K562 (cell line): ENCODE measurements at regions not wholly inside any gene's neighbourhood (a gene's known extent, or its start where the extent isn't known, plus 50 kb on each side); places are given as distances from the start of the nearest gene placed in this dataset.

Experiments
- ATAC-seq: fragments of 200-7000 bp; cut with Tn5 transposase; 3 replicates; pipeline ENCODE4 v1.9.1; 2020; ENCODE audit warnings: moderate library complexity
- BruUV-seq: library from RNA; stranded (reverse); fragments of 400-500 nt; replicated peaks from 2 replicates; lab custom pipeline; 2021; lab: Mats Ljungman, UMichigan
- CTCF ChIA-PET: fragments of 300-600 bp; formaldehyde crosslinking; extraction: SDS; loops from one replicate; lab custom pipeline; 2021; ENCODE audit warnings: low intra/inter-chr PET ratio; lab: Yijun Ruan, JAX
- POLR2A ChIA-PET: fragments of 300-600, 350-650 bp; sonication (Branson Sonifier 250); formaldehyde crosslinking; extraction: SDS; loops from one replicate; lab custom pipeline; 2021; ENCODE audit warnings: antibody characterized with exemption, inconsistent platforms; lab: Yijun Ruan, JAX
- DNase-seq, 4 experiments: peaks; one replicate each; pipeline versions ENCODE4 v3.0.0 to v3.0.0-alpha.2; 2011 to 2018; ENCODE audit warnings: low spot score in 3 of 4, mixed read lengths in 3 of 4; ENCODE audit errors: extremely low read depth in 1 of 4
- FAIRE-seq: peaks from 2 replicates; lab custom pipeline; 2011; peaks lifted over from hg19 to GRCh38; lab: Jason Lieb, UNC
- H2AFZ ChIP-seq: 2 replicates; pipeline ENCODE4 v1.6.0; 2011; ENCODE audit warnings: low read depth, low read length, control low read depth, inconsistent platforms
- H3K27ac ChIP-seq: fragments of 200-600 bp; 3 replicates; pipeline ENCODE4 v1.8.0; 2011; ENCODE audit warnings: low read depth, mild to moderate bottlenecking, control low read depth, inconsistent platforms, low read length, moderate library complexity, mixed read lengths; ENCODE audit errors: extremely low read depth
- H3K27me3 ChIP-seq, 2 experiments: fragments of 300-600 bp in 1 of 2; 2 replicates in 1 of 2; 3 replicates in 1 of 2; pipeline versions ENCODE4 v1.6.0 to v1.8.0; 2011; ENCODE audit warnings: inconsistent platforms in 2 of 2, low read length in 2 of 2, mild to moderate bottlenecking in 1 of 2, mixed read lengths in 1 of 2, moderate library complexity in 1 of 2; ENCODE audit not compliant: control insufficient read depth in 2 of 2, insufficient read depth in 2 of 2
- H3K36me3 ChIP-seq: fragments of 300-600 bp; 3 replicates; pipeline ENCODE4 v1.8.0; 2011; ENCODE audit warnings: mild to moderate bottlenecking, low read length, inconsistent platforms; ENCODE audit not compliant: control insufficient read depth, insufficient read depth
- H3K4me1 ChIP-seq, 2 experiments: fragments of 200-600 bp in 1 of 2; replicated peaks in 1 of 2; 2 replicates in 1 of 2; 3 replicates in 1 of 2; pipeline versions ENCODE4 v1.5.1 to v1.8.0; 2011; ENCODE audit warnings: inconsistent platforms in 2 of 2, low read length in 2 of 2, mild to moderate bottlenecking in 1 of 2, mixed read lengths in 1 of 2, moderate library complexity in 1 of 2; ENCODE audit not compliant: control insufficient read depth in 2 of 2, insufficient read depth in 2 of 2
- H3K4me2 ChIP-seq: 2 replicates; pipeline ENCODE4 v1.6.1; 2011; ENCODE audit warnings: low read length, control low read depth, inconsistent platforms, mixed read lengths; ENCODE audit not compliant: insufficient read depth
- H3K4me3 ChIP-seq: fragments of 200-600 bp; sonication (generic), shearing (Covaris generic); 2 replicates; pipeline ENCODE4 v1.5.1; 2016; ENCODE audit warnings: control low read depth, inconsistent platforms
- H3K79me2 ChIP-seq: fragments of 200-600 bp; 3 replicates; pipeline ENCODE4 v1.8.0; 2011; ENCODE audit warnings: low read length, inconsistent platforms; ENCODE audit not compliant: control insufficient read depth, insufficient read depth
- H3K9ac ChIP-seq, 2 experiments: 2 replicates each; pipeline versions ENCODE4 v1.6.0 to v1.6.1; 2011; ENCODE audit warnings: low read depth in 2 of 2, low read length in 2 of 2, control low read depth in 1 of 2, inconsistent platforms in 1 of 2, mild to moderate bottlenecking in 1 of 2, mixed read lengths in 1 of 2; ENCODE audit not compliant: insufficient read depth in 1 of 2
- H3K9me1 ChIP-seq: one replicate; pipeline ENCODE4 v1.6.0; 2011; ENCODE audit warnings: inconsistent platforms, mild to moderate bottlenecking, low read length, moderate library complexity; ENCODE audit not compliant: control insufficient read depth, insufficient read depth
- H3K9me3 ChIP-seq: replicated peaks from 2 replicates; pipeline ENCODE4 v1.5.1; 2011; ENCODE audit warnings: low read depth, low read length, inconsistent platforms; ENCODE audit not compliant: control insufficient read depth, insufficient read depth
- H4K20me1 ChIP-seq: replicated peaks from 2 replicates; pipeline ENCODE4 v1.6.1; 2011; ENCODE audit warnings: low read length, inconsistent platforms, mixed read lengths; ENCODE audit not compliant: control insufficient read depth, insufficient read depth
- ATF1 ChIP-seq, 2 experiments: fragments of 450-650 bp in 1 of 2; IDR thresholded peaks; 2 replicates each; pipeline ENCODE4 v1.6.1; 2016; ENCODE audit warnings: missing compliant biosample characterization in 1 of 2, missing genetic modification characterization in 1 of 2
- C11orf30 ChIP-seq: fragments of 450-650 bp; IDR thresholded peaks from 2 replicates; pipeline ENCODE4 v1.6.1; 2016; ENCODE audit warnings: low read depth, mild to moderate bottlenecking
- CBFA2T2 ChIP-seq: fragments of 450-650 bp; conservative IDR thresholded peaks from 2 replicates; pipeline ENCODE4 v1.6.1; 2017; ENCODE audit warnings: mild to moderate bottlenecking
- CUX1 ChIP-seq: fragments of 200-800 bp; sonication (Bioruptor generic); IDR thresholded peaks from 2 replicates; pipeline ENCODE4 v1.6.1; 2016; ENCODE audit warnings: missing genetic modification characterization, missing compliant biosample characterization
- ELF1 ChIP-seq: fragments of 200-800 bp; sonication (Bioruptor generic); IDR thresholded peaks from 2 replicates; pipeline ENCODE4 v1.6.1; 2016; ENCODE audit warnings: missing genetic modification characterization, missing compliant biosample characterization
- FUS ChIP-seq: fragments of 200-400 bp; formaldehyde crosslinking; optimal IDR thresholded peaks from 2 replicates; pipeline ENCODE3; 2017; ENCODE audit warnings: low read depth, low read length
- MAFF ChIP-seq: IDR thresholded peaks from 2 replicates; pipeline ENCODE4 v1.6.1; 2012; ENCODE audit warnings: low read length, improper control_type of control experiment
- MAFG ChIP-seq: fragments of 450-650 bp; conservative IDR thresholded peaks from 2 replicates; pipeline ENCODE4 v1.6.1; 2016; ENCODE audit warnings: missing genetic modification characterization, missing compliant biosample characterization
- MAFK ChIP-seq: IDR thresholded peaks from 2 replicates; pipeline ENCODE4 v1.6.1; 2011; ENCODE audit warnings: low read length, improper control_type of control experiment
- NR3C1 ChIP-seq: sonication (generic); formaldehyde crosslinking; IDR thresholded peaks from 2 replicates; pipeline ENCODE4 v1.8.1; 2022; ENCODE audit warnings: missing genetic modification reagents
- PHB ChIP-seq: fragments of 250-450 bp; sonication (Bioruptor Pico); IDR thresholded peaks from 2 replicates; pipeline ENCODE4 v1.5.0; 2021
- RAD51 ChIP-seq: fragments of 450-650 bp; IDR thresholded peaks from 2 replicates; pipeline ENCODE4 v1.7.1; 2016; ENCODE audit warnings: low read depth, mild to moderate bottlenecking, borderline replicate concordance
- RB1 ChIP-seq: fragments of 450-650 bp; IDR thresholded peaks from 2 replicates; pipeline ENCODE4 v1.6.1; 2017; ENCODE audit warnings: low read depth, mild to moderate bottlenecking
- SNAPC5 ChIP-seq: fragments of 250-450 bp; sonication (Bioruptor Pico); IDR thresholded peaks from 2 replicates; pipeline ENCODE4 v1.8.0; 2021; ENCODE audit warnings: moderate library complexity, mild to moderate bottlenecking, inconsistent platforms
- TCF7L2 ChIP-seq: fragments of 150-350 bp; IDR thresholded peaks from 2 replicates; pipeline ENCODE4 v1.6.1; 2016; ENCODE audit warnings: low read depth, mild to moderate bottlenecking, low read length, moderate library complexity
- XRCC4 ChIP-seq: IDR thresholded peaks from one replicate; pipeline ENCODE4 v1.6.1; 2011; ENCODE audit not compliant: insufficient read depth, insufficient read length; ENCODE audit errors: extremely low read depth
- ZNF263 ChIP-seq: sonication (generic); formaldehyde crosslinking; IDR thresholded peaks from 2 replicates; pipeline ENCODE4 v1.8.0; 2022; ENCODE audit warnings: mild to moderate bottlenecking, missing genetic modification reagents, borderline replicate concordance
- ZNF316 ChIP-seq: fragments of 450-650 bp; IDR thresholded peaks from 2 replicates; pipeline ENCODE4 v1.6.1; 2016
- ZNF639 ChIP-seq, 2 experiments: fragments of 200-800 bp in 1 of 2; sonication (Bioruptor generic) in 1 of 2; sonication (generic) in 1 of 2; formaldehyde crosslinking in 1 of 2; IDR thresholded peaks in 1 of 2; conservative IDR thresholded peaks in 1 of 2; 2 replicates each; pipeline versions ENCODE4 v1.5.0 to v1.6.1; 2016 to 2020; ENCODE audit warnings: missing compliant biosample characterization in 1 of 2, missing genetic modification characterization in 1 of 2, missing genetic modification reagents in 1 of 2
- ZNF77 ChIP-seq: fragments of 250-450 bp; sonication (Bioruptor Pico); IDR thresholded peaks from 2 replicates; pipeline ENCODE4 v1.5.0; 2020
- WGBS: fragments of 100-300 bp; shearing (Covaris generic); methylation state at CpG from one replicate; pipeline ENCODE4 v1.1.6; 2016; ENCODE audit warnings: low coverage, mixed read lengths; ENCODE audit not compliant: insufficient coverage; ENCODE audit errors: missing lambda C conversion rate; 5-methylcytosine and 5-hydroxymethylcytosine counted together
- in situ Hi-C: fragments of 300-500 bp; cut with MboI; formaldehyde crosslinking; loops from 4 replicates; pipeline ENCODE4 v1.15.0; 2018; ENCODE audit warnings: inconsistent platforms, mixed read lengths
- intact Hi-C: fragments of 100-400 bp; cut with micrococcal nuclease; formaldehyde crosslinking; loops from 2 replicates; pipeline ENCODE4 v1.14.2; 2022

- DNase-seq = no peak
- Histone ChIP-seq H3K4me2 (no peak overlapping the region), H3K4me1 (no peaks in the 10 kb centered on the region), H3K36me3 (no peaks in the 10 kb centered on the region), H3K4me3 (no peak overlapping the region), H3K79me2 (no peaks in the 10 kb centered on the region), H4K20me1 (no peaks in the 10 kb centered on the region), H3K27me3 (no peaks in the 10 kb centered on the region), H3K9me3 (no peaks in the 10 kb centered on the region), H3K27ac (no peak overlapping the region), H3K9ac (no peak overlapping the region), H2AFZ (no peak overlapping the region), H3K9me1 (no peaks in the 10 kb centered on the region)
- WGBS = 13% methylated on average over 3 of the region's 3 CpGs
- in situ Hi-C loops = no loop called here
- ATAC-seq = no peak
- POLR2A ChIA-PET = no interaction called here
- no TSS peak for BruUV-seq
- no peak for FAIRE-seq
- CTCF ChIA-PET = no interaction called here
- intact Hi-C loops = no loop called here
- TF ChIP-seq MAFK (peak; percentile 90), MAFG (peak; percentile 89), ZNF316 (peak; percentile 89), C11orf30 (peak; percentile 83), ZNF639 (CRISPR knock-in tag; conservative IDR thresholded peaks at IDR 0.05 in 1 of 2, IDR thresholded peaks at IDR 0.05 in 1 of 2) (no peak), SNAPC5 (CRISPR knock-in tag) (no peak), FUS (no peak), NR3C1 (CRISPR knock-in tag) (no peak), PHB (CRISPR knock-in tag) (no peak), CUX1 (CRISPR knock-in tag) (no peak), RAD51 (no peak), ZNF263 (CRISPR knock-in tag) (no peak), ZNF77 (CRISPR knock-in tag) (no peak), ATF1 (CRISPR knock-in tag; IDR thresholded peaks at IDR 0.05) (no peak), ATF1 (tag; IDR thresholded peaks at IDR 0.05) (no peak), ELF1 (tag) (no peak), MAFF (peak; percentile 91), CBFA2T2 (no peak), TCF7L2 (no peak), RB1 (no peak), XRCC4 (no peak)
These were observed 171.9 kb upstream of the CCDC54 start for GRCh38 chr3:107205358-107205757.
